Natural killer cell (primary cell): ENCODE measurements at regions not wholly inside any gene's neighbourhood (a gene's known extent, or its start where the extent isn't known, plus 50 kb on each side); places are given as distances from the start of the nearest gene placed in this dataset.

Experiments used
- ATAC-seq, 3 donors: fragments of 150-1000 bp in 2 of 3; fragments of 200-7000 bp in 1 of 3; cut with Tn5 transposase; 1 replicate in 1 of 3; 2 replicates in 2 of 3; pipeline ENCODE4 v1.10.0; 2021; ENCODE audit warnings: mild to moderate bottlenecking in 2 of 3, moderate library complexity in 2 of 3
- DNase-seq, 2 donors: peaks; one replicate each; pipeline versions ENCODE4 v3.0.0 to v3.0.0-alpha.2; 2013 to 2021; ENCODE audit warnings: mixed read lengths in 1 of 2
- H3K27ac ChIP-seq: one replicate; pipeline ENCODE4 v1.5.1; 2013; ENCODE audit warnings: mild to moderate bottlenecking, low read length
- H3K27me3 ChIP-seq: one replicate; pipeline ENCODE4 v1.6.1; 2013; ENCODE audit warnings: low read length; ENCODE audit not compliant: control insufficient read depth, insufficient read depth
- H3K36me3 ChIP-seq: one replicate; pipeline ENCODE4 v1.6.1; 2013; ENCODE audit warnings: low read length; ENCODE audit not compliant: control insufficient read depth, insufficient read depth
- H3K4me1 ChIP-seq: one replicate; pipeline ENCODE4 v1.6.1; 2013; ENCODE audit warnings: low read length; ENCODE audit not compliant: control insufficient read depth, insufficient read depth
- H3K4me3 ChIP-seq: one replicate; pipeline ENCODE4 v1.5.1; 2013; ENCODE audit warnings: low read length
- H3K9me3 ChIP-seq: one replicate; pipeline ENCODE4 v1.6.1; 2013; ENCODE audit warnings: low read length; ENCODE audit not compliant: control insufficient read depth, insufficient read depth
- H3K27ac Mint-ChIP-seq, 2 donors: one replicate each; pipeline ENCODE4 v1.8.0; 2022; ENCODE audit warnings: mild to moderate bottlenecking in 2 of 2, mixed read lengths in 2 of 2, moderate library complexity in 1 of 2
- H3K27me3 Mint-ChIP-seq, 2 donors: one replicate each; pipeline ENCODE4 v1.8.0; 2022; ENCODE audit warnings: low read depth in 2 of 2, mixed read lengths in 2 of 2
- H3K36me3 Mint-ChIP-seq: one replicate; pipeline ENCODE4 v1.8.0; 2022; ENCODE audit warnings: mixed read lengths
- H3K4me1 Mint-ChIP-seq, 2 donors: one replicate each; pipeline ENCODE4 v1.8.0; 2022; ENCODE audit warnings: mixed read lengths in 2 of 2
- H3K4me3 Mint-ChIP-seq: one replicate; pipeline ENCODE4 v1.8.0; 2022; ENCODE audit warnings: mild to moderate bottlenecking, moderate library complexity, mixed read lengths
- H3K9me3 Mint-ChIP-seq, 2 donors: one replicate each; pipeline ENCODE4 v1.8.0; 2022; ENCODE audit warnings: mixed read lengths in 2 of 2
- WGBS: methylation state at CpG from one replicate; pipeline ENCODE4 v1.1.7; 2013; ENCODE audit warnings: missing lambda C conversion rate; ENCODE audit not compliant: insufficient coverage; 5-methylcytosine and 5-hydroxymethylcytosine counted together
- intact Hi-C: fragments of 100-400 bp; cut with micrococcal nuclease; formaldehyde crosslinking; loops from one replicate; pipeline ENCODE4 v1.14.2; 2022
- TF ChIP-seq, protein P1 (sequence below): fragments of 200-600 bp; IDR thresholded peaks from one replicate; pipeline ENCODE4 v1.8.0; 2022; ENCODE audit warnings: antibody characterized with exemption

GRCh38 chr20:61128701-61129269 lies 123.3 kb upstream of the CDH4 start:
- TF ChIP-seq, protein P1, sequence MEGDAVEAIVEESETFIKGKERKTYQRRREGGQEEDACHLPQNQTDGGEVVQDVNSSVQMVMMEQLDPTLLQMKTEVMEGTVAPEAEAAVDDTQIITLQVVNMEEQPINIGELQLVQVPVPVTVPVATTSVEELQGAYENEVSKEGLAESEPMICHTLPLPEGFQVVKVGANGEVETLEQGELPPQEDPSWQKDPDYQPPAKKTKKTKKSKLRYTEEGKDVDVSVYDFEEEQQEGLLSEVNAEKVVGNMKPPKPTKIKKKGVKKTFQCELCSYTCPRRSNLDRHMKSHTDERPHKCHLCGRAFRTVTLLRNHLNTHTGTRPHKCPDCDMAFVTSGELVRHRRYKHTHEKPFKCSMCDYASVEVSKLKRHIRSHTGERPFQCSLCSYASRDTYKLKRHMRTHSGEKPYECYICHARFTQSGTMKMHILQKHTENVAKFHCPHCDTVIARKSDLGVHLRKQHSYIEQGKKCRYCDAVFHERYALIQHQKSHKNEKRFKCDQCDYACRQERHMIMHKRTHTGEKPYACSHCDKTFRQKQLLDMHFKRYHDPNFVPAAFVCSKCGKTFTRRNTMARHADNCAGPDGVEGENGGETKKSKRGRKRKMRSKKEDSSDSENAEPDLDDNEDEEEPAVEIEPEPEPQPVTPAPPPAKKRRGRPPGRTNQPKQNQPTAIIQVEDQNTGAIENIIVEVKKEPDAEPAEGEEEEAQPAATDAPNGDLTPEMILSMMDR = no peak
- Histone ChIP-seq H3K36me3 (no peaks in the 10 kb centered on the region), H3K27me3 (no peaks in the 10 kb centered on the region), H3K9me3 (no peaks in the 10 kb centered on the region), H3K27ac (no peak overlapping the region), H3K4me3 (no peak overlapping the region), H3K4me1 (no peaks in the 10 kb centered on the region)
- Mint-ChIP-seq H3K4me1 (peaks cover 0 to 7% of the 10 kb centered on the region in 2 donors), H3K36me3 (no peaks in the 10 kb centered on the region), H3K9me3 (no peaks in the 10 kb centered on the region), H3K27ac (no peak overlapping the region), H3K4me3 (no peak overlapping the region), H3K27me3 (peaks cover 10 to 23% of the 10 kb centered on the region in 2 donors)
- no peak for ATAC-seq
- 74% methylated on average over 13 of the region's 14 CpGs for WGBS
- DNase-seq = no peak
- intact Hi-C loops = no loop called here

- no peak overlapping the region for H3K4me3 ChIP-seq
- no peaks in the 10 kb centered on the region for H3K9me3 ChIP-seq
- TF ChIP-seq, protein P1 = no peak
- Mint-ChIP-seq H3K4me1 (peaks cover 0 to 7% of the 10 kb centered on the region in 2 donors), H3K9me3 (no peaks in the 10 kb centered on the region), H3K4me3 (no peak overlapping the region), H3K27ac (no peak overlapping the region), H3K36me3 (no peaks in the 10 kb centered on the region), H3K27me3 (peaks cover 10 to 23% of the 10 kb centered on the region in 2 donors)
- no peak for ATAC-seq
- H3K27ac ChIP-seq = no peak overlapping the region
- H3K4me1 ChIP-seq = no peaks in the 10 kb centered on the region
- intact Hi-C loops = no loop called here
- WGBS = 21% methylated on average over 12 of the region's 12 CpGs
- no peaks in the 10 kb centered on the region for H3K27me3 ChIP-seq
- no peaks in the 10 kb centered on the region for H3K36me3 ChIP-seq
- no peak for DNase-seq
Observed at GRCh38 chr20:61129311-61129710, 122.8 kb upstream of the CDH4 start.

- Histone ChIP-seq H3K4me1 (no peaks in the 10 kb centered on the region), H3K4me3 (no peak overlapping the region), H3K27me3 (no peaks in the 10 kb centered on the region), H3K27ac (no peak overlapping the region), H3K9me3 (no peaks in the 10 kb centered on the region), H3K36me3 (no peaks in the 10 kb centered on the region)
- ATAC-seq (no peak), DNase-seq (no peak)
- no peaks in the 10 kb centered on the region for H3K36me3 Mint-ChIP-seq
- no peak overlapping the region for H3K27ac Mint-ChIP-seq
- 91% methylated on average over 7 of the region's 7 CpGs for WGBS
- H3K27me3 Mint-ChIP-seq = peaks cover 10 to 26% of the 10 kb centered on the region in 2 donors
- H3K9me3 Mint-ChIP-seq = no peaks in the 10 kb centered on the region
- peaks cover 0 to 7% of the 10 kb centered on the region in 2 donors for H3K4me1 Mint-ChIP-seq
- TF ChIP-seq, protein P1 = no peak
- intact Hi-C loops = no loop called here
- no peak overlapping the region for H3K4me3 Mint-ChIP-seq
Observed at GRCh38 chr20:61130156-61130555, 121.9 kb upstream of the CDH4 start.

DNA sequence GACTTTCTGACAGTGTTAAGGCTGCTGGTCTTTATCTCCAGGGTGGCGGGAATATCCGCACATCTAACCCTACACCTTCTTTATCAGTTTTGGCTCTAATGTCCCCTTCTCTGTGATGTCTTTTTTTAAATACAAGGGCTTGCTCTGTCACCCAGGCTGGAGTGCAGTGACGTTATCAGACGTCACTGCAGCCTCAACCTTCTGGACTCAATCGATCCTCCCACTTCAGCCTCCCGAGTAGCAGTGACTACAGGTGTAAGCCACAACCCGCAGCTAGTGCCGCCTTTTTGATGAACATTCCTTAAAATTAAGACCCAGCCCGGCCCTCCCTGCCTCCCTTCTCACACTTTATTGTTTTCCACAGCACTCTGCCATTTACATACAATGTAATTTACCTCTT lies 120.1 kb upstream of the CDH4 start:
- Histone ChIP-seq H3K4me3 (no peak overlapping the region), H3K9me3 (no peaks in the 10 kb centered on the region), H3K36me3 (no peaks in the 10 kb centered on the region), H3K4me1 (no peaks in the 10 kb centered on the region), H3K27ac (no peak overlapping the region), H3K27me3 (no peaks in the 10 kb centered on the region)
- WGBS = 90% methylated on average over 9 of the region's 9 CpGs
- ATAC-seq (no peak), DNase-seq (no peak)
- no peak overlapping the region for H3K27ac Mint-ChIP-seq
- no peak overlapping the region for H3K4me3 Mint-ChIP-seq
- H3K27me3 Mint-ChIP-seq = peaks cover 15 to 33% of the 10 kb centered on the region in 2 donors
- H3K9me3 Mint-ChIP-seq = no peaks in the 10 kb centered on the region
- TF ChIP-seq, protein P1 = no peak
- no peaks in the 10 kb centered on the region for H3K36me3 Mint-ChIP-seq
- peaks cover 0 to 7% of the 10 kb centered on the region in 2 donors for H3K4me1 Mint-ChIP-seq
- intact Hi-C loops = no loop called here
